ENCODE measurements at regions not wholly inside any gene's neighbourhood (a gene's known extent, or its start where the extent isn't known, plus 50 kb on each side); places are given as distances from the start of the nearest gene placed in this dataset.

DNA sequence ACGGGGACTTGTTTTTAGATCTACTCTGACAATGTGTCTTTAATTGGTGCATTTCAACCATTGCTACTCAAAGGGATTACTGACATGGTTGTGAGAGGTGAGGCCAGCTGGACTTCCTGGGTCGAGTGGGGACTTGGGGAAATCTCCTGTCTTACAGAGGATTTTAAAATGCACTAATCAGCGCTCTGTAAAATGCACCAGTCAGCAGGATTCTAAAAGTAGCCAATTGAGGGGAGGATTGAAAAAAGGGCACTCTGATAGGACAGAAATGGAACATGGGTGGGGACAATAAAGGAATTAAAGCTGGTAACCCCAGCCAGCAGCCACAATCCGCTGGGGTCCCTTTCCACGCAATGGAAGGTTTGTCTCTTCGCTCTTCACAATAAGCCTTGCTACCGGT lies 122.5 kb upstream of the SNRPN start:
- TF ChIP-seq SIN3A (IDR thresholded peaks at IDR 0.05; ENCODE audit: borderline replicate concordance, insufficient read depth, low read depth, low read length) (no peak), POLR2AphosphoS5 (IDR thresholded peaks at IDR 0.05; ENCODE audit: low read depth, low read length) (no peak)
- TF ChIP-seq, protein P1, sequence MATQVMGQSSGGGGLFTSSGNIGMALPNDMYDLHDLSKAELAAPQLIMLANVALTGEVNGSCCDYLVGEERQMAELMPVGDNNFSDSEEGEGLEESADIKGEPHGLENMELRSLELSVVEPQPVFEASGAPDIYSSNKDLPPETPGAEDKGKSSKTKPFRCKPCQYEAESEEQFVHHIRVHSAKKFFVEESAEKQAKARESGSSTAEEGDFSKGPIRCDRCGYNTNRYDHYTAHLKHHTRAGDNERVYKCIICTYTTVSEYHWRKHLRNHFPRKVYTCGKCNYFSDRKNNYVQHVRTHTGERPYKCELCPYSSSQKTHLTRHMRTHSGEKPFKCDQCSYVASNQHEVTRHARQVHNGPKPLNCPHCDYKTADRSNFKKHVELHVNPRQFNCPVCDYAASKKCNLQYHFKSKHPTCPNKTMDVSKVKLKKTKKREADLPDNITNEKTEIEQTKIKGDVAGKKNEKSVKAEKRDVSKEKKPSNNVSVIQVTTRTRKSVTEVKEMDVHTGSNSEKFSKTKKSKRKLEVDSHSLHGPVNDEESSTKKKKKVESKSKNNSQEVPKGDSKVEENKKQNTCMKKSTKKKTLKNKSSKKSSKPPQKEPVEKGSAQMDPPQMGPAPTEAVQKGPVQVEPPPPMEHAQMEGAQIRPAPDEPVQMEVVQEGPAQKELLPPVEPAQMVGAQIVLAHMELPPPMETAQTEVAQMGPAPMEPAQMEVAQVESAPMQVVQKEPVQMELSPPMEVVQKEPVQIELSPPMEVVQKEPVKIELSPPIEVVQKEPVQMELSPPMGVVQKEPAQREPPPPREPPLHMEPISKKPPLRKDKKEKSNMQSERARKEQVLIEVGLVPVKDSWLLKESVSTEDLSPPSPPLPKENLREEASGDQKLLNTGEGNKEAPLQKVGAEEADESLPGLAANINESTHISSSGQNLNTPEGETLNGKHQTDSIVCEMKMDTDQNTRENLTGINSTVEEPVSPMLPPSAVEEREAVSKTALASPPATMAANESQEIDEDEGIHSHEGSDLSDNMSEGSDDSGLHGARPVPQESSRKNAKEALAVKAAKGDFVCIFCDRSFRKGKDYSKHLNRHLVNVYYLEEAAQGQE (IDR thresholded peaks at IDR 0.05; ENCODE audit: insufficient read depth in 1 of 2, low read depth in 2 of 2, low read length in 1 of 2): no peak
- Histone ChIP-seq H3K27me3 (ENCODE audit: control insufficient read depth, insufficient read depth, low read length) (no peaks in the 10 kb centered on the region), H3K36me3 (ENCODE audit: control insufficient read depth, insufficient read depth, low read length) (no peaks in the 10 kb centered on the region), H3K9me3 (ENCODE audit: control insufficient read depth, insufficient read depth, low read depth, low read length) (no peaks in the 10 kb centered on the region), H3K27ac (ENCODE audit: low read length) (no peak overlapping the region), H3K4me1 (ENCODE audit: control insufficient read depth, insufficient read depth, low read length) (no peaks in the 10 kb centered on the region), H3K4me3 (ENCODE audit: low read depth in 2 of 2, low read length in 2 of 2) (no peak overlapping the region)
- BruUV-seq (replicated peaks): no TSS peak
- DNase-seq (ENCODE audit: low read depth, low spot score) (no peak), ATAC-seq (no peak)
- intact Hi-C loops (cut with micrococcal nuclease; ENCODE audit: unreplicated experiment) (no loop called here), in situ Hi-C loops (cut with HindIII; ENCODE audit: low pct_unique_long_range_greater_than_20kb, low sequenced_read_pairs) (no loop called here)
- CTCF ChIA-PET: no interaction called here
- POLR2A ChIA-PET: no interaction called here

DNA sequence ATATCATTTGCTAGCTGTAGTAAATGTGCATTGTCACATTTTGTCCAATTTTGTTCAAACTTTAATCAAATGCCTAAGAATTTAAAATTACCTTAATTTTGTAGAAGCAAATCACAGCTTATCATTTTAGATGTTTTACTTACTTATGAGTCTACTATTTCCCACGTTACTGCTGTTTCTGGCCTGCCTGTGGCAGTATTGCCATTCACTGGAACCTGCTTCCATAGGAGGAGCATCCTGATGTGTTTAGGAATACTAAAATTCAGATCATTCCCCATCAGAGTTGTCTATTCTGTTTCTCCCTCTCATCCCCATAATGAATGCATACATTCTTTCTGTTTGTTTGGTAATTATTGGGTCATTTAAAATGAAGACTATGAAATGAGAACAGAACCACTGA lies 119.5 kb upstream of the SNRPN start:
- BruUV-seq (replicated peaks): no TSS peak
- no peaks in the 10 kb centered on the region for H3K4me1 ChIP-seq (ENCODE audit: control insufficient read depth, insufficient read depth, low read length)
- intact Hi-C loops (cut with micrococcal nuclease; ENCODE audit: unreplicated experiment) (no loop called here), in situ Hi-C loops (cut with HindIII; ENCODE audit: low pct_unique_long_range_greater_than_20kb, low sequenced_read_pairs) (no loop called here)
- CTCF ChIA-PET: no interaction called here
- TF ChIP-seq POLR2AphosphoS5 (IDR thresholded peaks at IDR 0.05; ENCODE audit: low read depth, low read length) (no peak), TCF7L2 (IDR thresholded peaks at IDR 0.05; ENCODE audit: low read depth, low read length) (no peak), SIN3A (IDR thresholded peaks at IDR 0.05; ENCODE audit: borderline replicate concordance, insufficient read depth, low read depth, low read length) (no peak)
- TF ChIP-seq, protein P2, sequence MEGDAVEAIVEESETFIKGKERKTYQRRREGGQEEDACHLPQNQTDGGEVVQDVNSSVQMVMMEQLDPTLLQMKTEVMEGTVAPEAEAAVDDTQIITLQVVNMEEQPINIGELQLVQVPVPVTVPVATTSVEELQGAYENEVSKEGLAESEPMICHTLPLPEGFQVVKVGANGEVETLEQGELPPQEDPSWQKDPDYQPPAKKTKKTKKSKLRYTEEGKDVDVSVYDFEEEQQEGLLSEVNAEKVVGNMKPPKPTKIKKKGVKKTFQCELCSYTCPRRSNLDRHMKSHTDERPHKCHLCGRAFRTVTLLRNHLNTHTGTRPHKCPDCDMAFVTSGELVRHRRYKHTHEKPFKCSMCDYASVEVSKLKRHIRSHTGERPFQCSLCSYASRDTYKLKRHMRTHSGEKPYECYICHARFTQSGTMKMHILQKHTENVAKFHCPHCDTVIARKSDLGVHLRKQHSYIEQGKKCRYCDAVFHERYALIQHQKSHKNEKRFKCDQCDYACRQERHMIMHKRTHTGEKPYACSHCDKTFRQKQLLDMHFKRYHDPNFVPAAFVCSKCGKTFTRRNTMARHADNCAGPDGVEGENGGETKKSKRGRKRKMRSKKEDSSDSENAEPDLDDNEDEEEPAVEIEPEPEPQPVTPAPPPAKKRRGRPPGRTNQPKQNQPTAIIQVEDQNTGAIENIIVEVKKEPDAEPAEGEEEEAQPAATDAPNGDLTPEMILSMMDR (IDR thresholded peaks at IDR 0.05): no peak
- TF ChIP-seq, protein P1 (IDR thresholded peaks at IDR 0.05; ENCODE audit: insufficient read depth in 1 of 2, low read depth in 2 of 2, low read length in 1 of 2): no peak
- H3K9me3 ChIP-seq (ENCODE audit: control insufficient read depth, insufficient read depth, low read depth, low read length): no peaks in the 10 kb centered on the region
- no peak for ATAC-seq
- DNase-seq (ENCODE audit: low read depth, low spot score): no peak
- no peaks in the 10 kb centered on the region for H3K27me3 ChIP-seq (ENCODE audit: control insufficient read depth, insufficient read depth, low read length)
- no peaks in the 10 kb centered on the region for H3K36me3 ChIP-seq (ENCODE audit: control insufficient read depth, insufficient read depth, low read length)
- POLR2A ChIA-PET: no interaction called here
- H3K4me3 ChIP-seq (ENCODE audit: low read depth in 2 of 2, low read length in 2 of 2): no peak overlapping the region
- H3K27ac ChIP-seq (ENCODE audit: low read length): no peak overlapping the region

Measured in Panc1 (cell line).